ENCODE measurements at regions not wholly inside any gene's neighbourhood (a gene's known extent, or its start where the extent isn't known, plus 50 kb on each side); places are given as distances from the start of the nearest gene placed in this dataset.

- TF ChIP-seq FOXM1 (IDR thresholded peaks at IDR 0.05; ENCODE audit: borderline replicate concordance) (no peak), FOXA1 (IDR thresholded peaks at IDR 0.05) (no peak), CTBP1 (IDR thresholded peaks at IDR 0.05; ENCODE audit: borderline replicate concordance) (no peak), ARNT (IDR thresholded peaks at IDR 0.05) (no peak), SP1 (IDR thresholded peaks at IDR 0.05) (no peak), SUZ12 (IDR thresholded peaks at IDR 0.05) (no peak), LEF1 (IDR thresholded peaks at IDR 0.05; ENCODE audit: borderline replicate concordance) (no peak), PKNOX1 (IDR thresholded peaks at IDR 0.05) (no peak)
Observed at GRCh38 chr4:144531841-144532240, 114.1 kb upstream of the HHIP start.

Measured in HEK293T (cell line).